DMS79 (cell line): ENCODE measurements at regions not wholly inside any gene's neighbourhood (a gene's known extent, or its start where the extent isn't known, plus 50 kb on each side); places are given as distances from the start of the nearest gene placed in this dataset.
"Not testable (repeated sequence)": the region's sequence is repeated elsewhere in the genome, so short reads cannot be mapped to it uniquely, and the experiment has no call there.

Experiments
- DNase-seq: peaks from one replicate; lab custom pipeline; 2025; lab: John Stamatoyannopoulos, UW

GRCh38 chr7:20083781-20084180 is 133.4 kb downstream of the MACC1 start:
- no peak for DNase-seq

DNA sequence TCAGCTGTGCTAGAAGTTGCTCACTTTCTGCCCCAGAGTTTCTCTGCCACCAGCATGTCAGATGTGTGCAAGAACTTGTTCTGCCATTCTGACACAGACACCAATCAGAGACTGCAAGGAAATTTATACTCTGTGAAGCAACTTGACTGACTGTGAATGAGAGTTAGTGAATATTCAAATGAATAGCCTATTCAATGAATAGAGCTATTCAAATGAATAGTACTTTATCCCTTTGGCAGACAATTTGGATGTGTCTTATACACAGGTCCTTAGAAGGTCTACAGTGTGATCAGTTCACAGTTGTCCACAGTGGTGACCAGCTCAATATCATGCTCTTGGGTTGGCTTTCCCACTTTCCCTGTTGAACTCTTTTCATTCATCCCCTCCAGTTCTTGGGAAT is 138.1 kb downstream of the MACC1 start:
- DNase-seq, result no peak

DNA sequence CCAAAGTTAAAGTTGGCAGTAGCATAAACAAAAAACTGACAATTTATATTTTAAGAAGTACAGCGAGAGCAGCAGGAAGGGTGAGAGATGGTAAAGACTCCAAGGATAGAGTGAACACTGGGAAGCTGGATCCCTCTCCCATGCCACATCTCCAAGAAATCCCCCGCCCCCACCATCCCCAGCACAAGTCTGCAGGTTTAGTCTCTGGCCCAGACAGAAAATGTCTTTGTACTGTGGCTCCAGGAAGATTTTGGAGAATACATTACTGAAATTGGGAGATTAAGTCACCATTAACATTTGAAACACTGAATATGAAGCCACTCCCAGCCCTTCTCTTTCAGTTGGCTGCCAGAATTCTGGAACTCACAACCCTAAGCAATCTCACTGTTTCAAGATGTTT is 140.3 kb downstream of the MACC1 start:
- no peak for DNase-seq

- no peak for DNase-seq
Measured at GRCh38 chr7:20075992-20076820, 141.0 kb downstream of the MACC1 start.

DNA sequence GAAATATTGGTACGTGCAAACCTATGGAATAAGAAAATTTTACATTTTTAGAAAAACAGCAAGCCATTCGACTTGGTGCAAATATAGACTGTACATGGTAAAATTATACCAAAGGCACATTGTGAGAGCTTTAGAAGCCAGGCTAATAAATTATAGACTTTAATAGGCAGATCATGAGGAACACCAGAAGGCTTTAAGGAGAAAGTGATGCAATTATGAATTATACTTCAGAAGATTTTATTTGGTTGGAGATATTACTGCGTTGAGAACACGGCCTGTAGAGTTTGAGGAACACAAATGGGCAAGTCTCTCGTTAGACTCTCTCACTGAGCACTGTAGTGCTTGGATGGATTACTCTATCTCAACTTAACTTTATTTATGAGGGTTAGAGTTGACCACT is 141.7 kb downstream of the MACC1 start:
- DNase-seq, result no peak

GRCh38 chr7:20068004-20068403 is 149.2 kb downstream of the MACC1 start:
- DNase-seq, result not testable (repeated sequence)

DNA sequence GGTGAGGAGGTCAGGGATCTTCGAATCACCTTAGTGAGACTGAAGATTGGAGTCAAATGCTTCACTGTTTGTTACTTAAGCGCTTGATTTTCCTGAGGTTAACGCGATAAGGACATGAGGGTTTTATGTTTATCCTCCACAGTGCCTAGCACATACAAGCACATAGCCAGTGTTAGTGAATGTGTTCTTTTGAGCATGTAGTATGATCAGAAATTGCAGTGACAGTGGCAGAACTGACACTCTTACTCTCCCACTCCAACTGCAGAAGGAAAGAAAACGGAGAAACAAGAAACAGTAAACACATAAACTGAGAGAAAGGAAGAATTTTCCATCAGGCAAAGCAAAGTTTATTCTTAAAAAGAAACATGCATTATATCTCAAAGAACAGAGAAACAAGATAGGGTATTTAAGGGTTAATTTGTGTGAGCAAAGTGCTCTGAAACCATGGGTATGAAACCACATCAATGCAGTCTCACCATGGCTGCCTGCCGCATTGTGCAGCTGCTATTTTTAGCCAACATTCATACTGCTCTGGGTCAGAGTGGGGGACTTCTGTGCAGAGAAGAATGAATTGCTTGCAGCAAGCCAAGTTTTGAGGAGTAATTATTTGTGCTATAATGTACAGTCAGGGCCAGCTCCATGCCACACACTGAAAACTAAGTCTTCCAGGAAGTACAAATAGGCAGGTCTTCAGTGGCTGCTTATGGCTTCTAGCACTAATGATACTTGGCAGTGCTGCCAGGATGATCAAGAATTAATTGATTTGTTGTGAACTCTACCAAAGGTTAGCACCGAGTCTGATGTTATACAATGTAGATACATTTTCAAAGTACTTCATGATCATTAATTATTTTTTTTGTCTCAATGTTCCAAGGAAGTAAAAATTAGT is 152.0 kb downstream of the MACC1 start:
- DNase-seq, result peak; percentile 60

GRCh38 chr7:20064181-20064970 is 152.8 kb downstream of the MACC1 start:
- no peak for DNase-seq

DNA sequence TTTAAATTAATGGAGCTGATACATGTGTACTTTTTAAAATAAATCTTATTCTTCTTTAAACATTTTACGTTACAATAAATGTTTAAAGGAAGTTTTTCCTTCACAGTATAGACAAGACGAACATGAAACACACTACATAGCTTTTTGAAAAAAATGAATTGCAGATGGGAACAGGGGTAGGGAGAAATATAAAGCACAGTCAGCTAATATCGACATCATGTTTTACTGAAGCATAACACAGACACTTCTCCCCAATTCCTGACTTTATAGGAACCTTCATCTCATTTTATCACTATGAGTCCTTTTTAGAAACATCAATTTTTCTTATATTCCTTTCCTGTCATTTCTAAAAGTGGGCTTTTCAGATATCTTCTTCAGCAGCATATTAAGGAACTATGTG is 153.5 kb downstream of the MACC1 start:
- DNase-seq, result no peak

DNA sequence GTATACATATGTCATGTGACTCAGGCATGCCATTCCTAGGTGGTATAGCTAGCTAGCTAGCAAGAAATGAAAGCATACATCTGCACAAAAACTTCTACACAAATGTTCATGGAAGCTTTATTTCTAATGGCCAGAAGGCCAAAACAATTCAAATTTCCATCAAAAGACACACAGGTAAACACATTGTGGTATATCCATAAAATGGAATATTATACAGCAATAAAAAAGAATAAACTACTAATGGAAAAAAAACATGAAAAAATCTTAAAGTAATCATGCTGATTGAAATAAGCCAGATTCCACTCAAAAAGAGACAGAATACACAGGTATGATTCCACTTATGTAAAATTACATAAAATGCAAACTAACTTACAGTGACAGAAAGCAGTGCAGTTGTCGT is 154.3 kb downstream of the MACC1 start:
- DNase-seq, result no peak

DNA sequence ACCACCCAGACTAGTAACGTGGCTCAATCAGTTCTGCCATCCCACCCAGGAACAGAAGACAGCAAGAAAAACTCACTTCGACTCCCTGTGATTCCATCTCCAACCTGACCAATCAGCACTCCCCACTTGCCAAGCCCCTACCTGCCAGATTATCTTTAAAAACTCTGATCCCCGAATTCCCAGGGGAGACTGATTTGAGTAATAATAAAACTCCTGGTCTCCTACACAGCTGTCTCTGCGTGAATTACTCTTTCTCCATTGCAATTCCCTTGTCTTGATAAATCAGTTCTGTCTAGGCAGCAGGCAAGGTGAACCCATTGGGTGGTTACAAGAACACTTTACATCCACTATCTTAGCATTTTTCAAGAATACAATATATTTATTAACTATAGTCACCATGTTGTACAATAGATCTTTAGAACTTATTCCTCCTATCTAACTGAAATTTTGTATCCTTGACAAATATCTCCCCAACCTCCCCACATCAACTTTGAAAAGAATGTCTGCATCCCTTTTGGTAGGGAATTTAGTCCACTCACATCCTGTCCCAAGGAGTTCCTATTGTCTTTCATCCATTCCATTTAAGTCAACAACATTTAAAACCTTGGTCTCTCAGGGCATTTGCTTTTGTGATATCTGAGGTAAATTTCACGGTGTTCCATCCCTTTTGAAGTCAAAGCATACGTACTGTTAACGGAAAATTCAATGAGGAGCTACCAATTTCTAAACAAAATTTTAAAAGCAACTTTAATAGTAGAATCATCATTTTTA is 163.7 kb downstream of the MACC1 start:
- DNase-seq, result no peak

DNA sequence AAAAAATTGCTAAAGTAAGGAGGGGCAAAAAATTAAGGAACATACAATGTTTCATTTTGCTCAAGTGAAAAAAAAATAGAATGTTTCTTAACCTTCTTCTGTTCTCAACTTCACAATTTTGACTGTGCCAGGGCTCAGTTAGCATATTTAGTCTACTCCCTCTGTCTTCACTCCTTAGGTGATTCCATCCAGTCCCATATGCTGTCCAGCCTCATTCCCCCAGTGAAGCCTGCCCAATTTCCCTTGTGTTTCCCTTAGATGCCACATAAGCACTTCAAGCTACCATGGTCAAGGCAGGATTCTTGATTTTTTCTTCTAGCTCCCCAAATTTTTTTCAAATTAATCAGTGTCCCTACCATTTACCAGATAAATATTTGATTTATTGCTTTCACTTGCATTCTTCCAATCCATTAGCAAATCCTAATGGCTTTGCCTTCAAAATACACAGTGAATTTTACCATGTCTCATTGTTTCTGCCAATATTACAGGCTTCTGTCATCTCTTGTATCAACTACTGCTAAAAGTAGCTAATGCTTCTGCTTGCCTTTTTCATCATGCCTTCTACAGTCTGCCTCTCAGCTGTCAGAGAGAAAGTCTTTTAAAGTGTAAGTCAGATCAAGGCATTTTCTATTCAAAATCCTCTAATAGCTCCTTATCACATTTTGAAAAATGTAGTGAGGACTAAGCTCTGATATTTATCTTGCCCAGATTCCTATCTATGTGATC is 166.8 kb downstream of the MACC1 start:
- no peak for DNase-seq

DNA sequence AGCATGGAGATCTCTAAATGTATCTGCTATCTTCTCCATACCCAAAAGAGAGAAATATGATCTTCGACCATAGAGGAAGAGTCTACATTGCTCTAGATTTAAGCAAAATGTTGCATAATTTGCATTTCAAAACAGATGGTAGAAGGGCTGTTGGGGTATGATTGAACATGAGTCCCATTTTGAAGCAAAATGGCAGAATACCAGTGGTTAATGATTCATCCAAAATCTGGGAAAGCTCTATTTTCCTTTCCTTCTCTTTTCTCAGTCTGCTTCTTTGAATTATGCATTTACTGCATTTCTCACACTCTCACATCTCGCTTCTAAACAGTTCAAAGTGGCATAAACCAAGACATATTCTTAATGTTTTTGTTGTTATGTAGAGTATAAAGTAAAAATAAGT is 178.5 kb downstream of the MACC1 start:
- DNase-seq, result no peak

- no peak for DNase-seq
Measured at GRCh38 chr7:20035279-20035875, 181.8 kb downstream of the MACC1 start.

DNA sequence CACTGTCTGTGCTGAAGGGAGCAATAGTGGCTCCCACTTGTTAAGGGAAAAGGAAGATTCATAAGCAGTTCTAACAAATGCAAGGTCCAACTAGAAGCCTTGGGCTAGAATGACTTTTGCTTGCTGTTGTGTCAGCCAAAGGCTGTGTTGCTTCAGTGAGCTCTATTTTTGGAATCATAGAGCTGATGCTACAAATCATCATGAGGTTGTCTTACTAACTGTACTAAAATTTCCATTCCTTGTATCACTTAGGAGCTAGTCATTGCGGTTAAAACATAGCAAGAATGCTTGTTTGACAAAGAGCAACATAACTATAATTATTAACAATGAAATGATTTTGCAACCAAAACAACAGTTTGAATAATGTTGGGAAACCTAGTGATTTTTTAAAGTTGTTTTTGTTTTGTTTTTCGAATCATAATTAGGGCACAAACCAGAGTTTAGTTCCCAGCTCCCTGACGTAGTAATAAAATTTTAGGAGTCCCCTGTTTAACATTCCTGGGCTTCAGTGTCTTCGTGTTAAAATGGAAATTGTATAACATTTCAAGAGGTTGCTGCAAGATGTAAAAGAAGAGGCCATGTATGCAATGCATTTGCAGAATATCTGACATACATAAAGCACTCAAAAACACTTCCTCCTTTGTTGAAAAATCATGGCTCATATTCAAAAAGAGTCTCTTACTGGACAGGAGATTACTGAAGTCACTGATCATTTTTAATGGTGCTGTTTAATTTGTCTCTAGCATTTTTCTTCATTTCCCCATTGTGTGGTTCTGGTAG is 183.4 kb downstream of the MACC1 start:
- no peak for DNase-seq

DNA sequence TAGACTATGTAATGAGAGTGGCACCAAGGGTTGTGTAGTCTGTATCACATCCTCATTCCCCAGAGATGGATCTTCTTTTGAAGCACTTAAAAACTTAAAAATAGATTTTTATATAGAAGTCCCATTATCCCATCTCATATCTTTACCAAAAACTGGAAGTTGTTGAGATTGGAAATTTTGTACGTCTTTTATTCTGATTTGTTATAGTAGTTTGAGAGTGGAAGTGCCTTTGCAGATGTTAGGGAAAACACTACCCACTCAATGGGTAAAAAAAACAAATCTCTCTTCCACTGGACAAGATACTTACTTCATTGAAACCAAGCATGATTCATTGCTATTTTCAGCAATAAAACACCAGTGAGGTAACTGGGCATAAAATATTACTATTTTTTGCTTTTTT is 184.4 kb downstream of the MACC1 start:
- DNase-seq, result no peak

DNA sequence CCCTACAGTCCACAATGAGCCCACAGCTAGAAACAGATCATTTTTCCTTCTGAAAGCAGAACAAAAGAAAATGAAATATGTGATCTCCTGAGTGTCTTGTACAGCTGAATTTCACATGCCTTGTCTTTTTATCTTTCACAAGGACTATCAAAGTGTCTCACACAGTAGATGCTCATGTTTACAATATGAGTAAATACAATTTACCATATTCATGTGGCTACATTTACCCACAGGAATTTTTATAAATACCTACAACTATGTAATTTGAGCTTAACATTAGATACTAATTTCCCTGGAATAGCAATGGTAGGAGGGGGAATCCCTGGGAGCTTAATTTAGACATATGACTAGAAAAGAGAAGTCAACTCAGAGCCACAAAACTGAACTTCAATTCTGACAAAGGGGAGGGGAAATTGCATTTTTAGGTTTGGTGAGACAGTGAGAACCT is 186.2 kb downstream of the MACC1 start:
- no peak for DNase-seq

DNA sequence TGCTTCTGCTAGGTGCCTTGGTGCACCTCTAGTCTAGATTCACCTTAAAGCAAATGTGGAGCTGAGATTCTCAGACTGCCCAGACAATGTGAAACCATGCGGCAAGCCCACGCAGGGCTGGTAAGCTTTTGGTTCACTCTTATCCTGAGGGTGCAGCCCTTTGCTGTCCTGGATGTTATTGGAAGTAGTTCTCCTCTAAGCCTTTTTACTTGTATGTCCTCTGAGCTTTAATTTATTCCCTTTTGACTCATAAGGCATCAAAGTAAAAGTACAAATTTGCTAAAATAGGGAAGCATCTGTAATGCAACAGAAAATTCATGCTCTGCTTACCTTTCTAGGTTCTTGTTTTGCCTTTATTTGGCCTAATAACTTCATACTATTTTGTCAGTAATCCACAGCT is 186.8 kb downstream of the MACC1 start:
- no peak for DNase-seq

DNA sequence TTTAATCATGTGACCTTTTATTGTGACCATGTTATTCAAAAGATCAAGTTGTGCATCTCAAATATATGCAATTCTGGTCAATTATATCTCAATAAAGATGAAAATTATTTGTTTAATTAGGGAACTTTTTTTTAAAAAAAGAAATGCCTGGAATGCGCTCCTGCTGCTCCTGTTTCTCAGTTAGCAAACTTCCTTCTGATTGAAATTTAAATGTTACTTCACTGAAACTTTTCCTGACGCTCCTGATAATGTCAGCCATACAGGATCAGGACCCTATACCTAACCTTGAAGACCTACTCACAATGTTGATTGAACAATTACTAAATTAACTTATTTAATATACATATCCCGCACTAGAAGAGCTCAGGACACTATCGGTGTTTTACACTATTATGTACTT is 190.4 kb downstream of the MACC1 start:
- DNase-seq, result no peak

- DNase-seq, result no peak
Measured at GRCh38 chr7:20021831-20022230, 195.4 kb downstream of the MACC1 start.
